Activated T-cell treated with anti-CD3 and anti-CD28 coated beads, Interleukin-2, amount 50 U/mL, for 4 hours (primary cell): ENCODE measurements at regions not wholly inside any gene's neighbourhood (a gene's known extent, or its start where the extent isn't known, plus 50 kb on each side); places are given as distances from the start of the nearest gene placed in this dataset.

Experiments used
- ATAC-seq, 2 donors: fragments of 200-7000 bp; cut with Tn5 transposase; one replicate each; pipeline ENCODE4 v1.10.0; 2021
- DNase-seq: peaks from one replicate; pipeline ENCODE4 v3.0.0-alpha.2; 2020
- H3K27me3 Mint-ChIP-seq: one replicate; pipeline ENCODE4 v1.8.0; 2021; ENCODE audit warnings: low read depth, mixed read lengths
- H3K36me3 Mint-ChIP-seq: one replicate; pipeline ENCODE4 v1.8.0; 2022; ENCODE audit warnings: mixed read lengths; ENCODE audit not compliant: insufficient read depth
- H3K4me1 Mint-ChIP-seq: one replicate; pipeline ENCODE4 v1.8.0; 2021; ENCODE audit warnings: low read depth, mixed read lengths
- H3K4me3 Mint-ChIP-seq: one replicate; pipeline ENCODE4 v1.8.0; 2021; ENCODE audit warnings: mild to moderate bottlenecking, moderate library complexity, mixed read lengths
- H3K9me3 Mint-ChIP-seq: one replicate; pipeline ENCODE4 v1.8.0; 2021; ENCODE audit warnings: mixed read lengths

DNA sequence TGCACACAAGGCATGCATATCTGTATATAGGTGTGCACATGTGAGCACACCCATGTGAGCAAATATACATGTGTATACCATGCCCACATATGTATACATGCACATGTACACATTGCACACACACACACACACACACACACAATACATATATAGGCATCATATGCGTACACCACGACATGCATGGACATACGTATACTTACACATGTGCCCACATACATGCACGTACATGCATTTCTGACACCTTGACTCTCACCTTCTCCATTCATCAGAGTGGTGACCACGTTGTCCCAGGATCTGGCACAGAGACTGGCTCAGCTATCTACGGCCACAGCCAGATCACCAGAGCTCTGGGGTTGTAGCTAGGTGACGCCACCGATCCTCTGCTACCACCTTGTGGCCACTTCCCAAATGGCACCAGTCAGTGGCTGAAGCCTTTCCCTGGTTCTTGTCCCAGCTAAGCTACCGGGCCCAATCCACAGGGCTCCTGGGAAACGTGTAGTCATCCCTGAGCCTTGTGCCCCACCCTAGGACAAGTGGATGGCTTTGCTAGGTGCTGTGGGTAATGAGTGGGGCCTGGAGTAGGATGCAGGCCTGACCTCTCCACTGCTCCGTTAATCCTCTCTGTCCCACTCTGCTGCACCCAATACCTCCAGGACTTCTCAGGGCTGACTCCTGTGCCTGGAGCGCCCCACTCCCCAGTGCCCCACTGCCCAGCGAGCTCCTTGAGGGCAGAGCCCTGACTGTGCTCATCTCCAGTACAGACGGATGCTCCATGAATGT, 194.4 kb downstream of the RGS3 start:
- Mint-ChIP-seq H3K4me1 (peaks cover 2% of the 10 kb centered on the region), H3K36me3 (no peaks in the 10 kb centered on the region), H3K27me3 (peaks cover 9% of the 10 kb centered on the region), H3K9me3 (no peaks in the 10 kb centered on the region), H3K4me3 (no peak overlapping the region)
- peak; percentile 90 to 92 for ATAC-seq
- peak; percentile 77 for DNase-seq

- peaks cover 9% of the 10 kb centered on the region for H3K27me3 Mint-ChIP-seq
- H3K9me3 Mint-ChIP-seq, result no peaks in the 10 kb centered on the region
- DNase-seq (no peak), ATAC-seq (no peak)
- peaks cover 2% of the 10 kb centered on the region for H3K4me1 Mint-ChIP-seq
- H3K4me3 Mint-ChIP-seq, result no peak overlapping the region
- H3K36me3 Mint-ChIP-seq, result no peaks in the 10 kb centered on the region
Observed at GRCh38 chr9:113658545-113658895, 195.0 kb downstream of the RGS3 start.

GRCh38 chr9:113659039-113659438, 195.5 kb downstream of the RGS3 start:
- Mint-ChIP-seq H3K36me3 (no peaks in the 10 kb centered on the region), H3K4me1 (peaks cover 2% of the 10 kb centered on the region), H3K4me3 (no peak overlapping the region), H3K27me3 (peaks cover 9% of the 10 kb centered on the region), H3K9me3 (no peaks in the 10 kb centered on the region)
- DNase-seq (no peak), ATAC-seq (no peak)

DNA sequence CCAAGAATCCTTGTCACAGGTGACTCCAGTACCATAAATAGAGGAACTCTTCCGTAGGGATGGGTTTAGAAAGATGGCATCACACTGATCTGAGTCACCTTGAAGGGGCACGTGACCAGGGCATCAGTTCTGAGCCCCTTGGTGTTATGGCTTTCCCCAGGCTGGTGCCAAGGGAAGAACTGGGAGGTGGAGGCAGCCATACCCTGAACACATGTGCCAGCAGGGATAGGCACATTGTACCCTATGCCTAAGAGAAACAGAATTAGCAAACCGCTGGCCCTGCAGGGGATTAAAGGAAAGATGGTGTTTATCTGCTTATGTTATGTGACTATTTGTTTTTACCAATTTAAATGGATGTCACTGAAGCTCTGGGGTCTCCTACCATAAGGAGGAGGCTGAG, 196.2 kb downstream of the RGS3 start:
- ATAC-seq (no peak), DNase-seq (no peak)
- Mint-ChIP-seq H3K36me3 (no peaks in the 10 kb centered on the region), H3K27me3 (peaks cover 9% of the 10 kb centered on the region), H3K4me1 (peaks cover 2% of the 10 kb centered on the region), H3K4me3 (no peak overlapping the region), H3K9me3 (no peaks in the 10 kb centered on the region)

GRCh38 chr9:113660196-113660595, 196.7 kb downstream of the RGS3 start:
- no peak for ATAC-seq
- peaks cover 2% of the 10 kb centered on the region for H3K4me1 Mint-ChIP-seq
- H3K27me3 Mint-ChIP-seq, result peaks cover 9% of the 10 kb centered on the region
- H3K36me3 Mint-ChIP-seq, result no peaks in the 10 kb centered on the region
- H3K9me3 Mint-ChIP-seq, result no peaks in the 10 kb centered on the region
- DNase-seq, result no peak
- H3K4me3 Mint-ChIP-seq, result no peak overlapping the region

DNA sequence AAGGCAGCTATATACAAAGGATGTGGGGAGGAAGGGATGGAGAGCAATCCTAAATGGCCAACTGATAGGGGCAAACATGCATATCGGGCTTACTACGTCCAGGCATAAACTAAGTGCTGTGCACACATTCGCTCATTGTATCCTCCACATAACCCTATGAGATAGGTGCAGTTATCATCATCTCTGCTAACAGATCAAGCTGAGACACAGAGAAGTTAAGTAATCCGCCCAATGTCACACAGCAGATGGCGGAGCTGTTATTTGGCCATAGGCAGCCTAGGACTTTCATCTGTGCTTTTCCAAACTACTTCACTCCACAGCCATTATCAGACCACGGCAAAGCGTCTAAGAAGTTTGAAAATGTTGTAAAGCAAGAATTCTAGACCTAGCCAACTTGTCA, 197.5 kb downstream of the RGS3 start:
- no peak overlapping the region for H3K4me3 Mint-ChIP-seq
- H3K4me1 Mint-ChIP-seq, result no peaks in the 10 kb centered on the region
- H3K36me3 Mint-ChIP-seq, result no peaks in the 10 kb centered on the region
- no peaks in the 10 kb centered on the region for H3K9me3 Mint-ChIP-seq
- ATAC-seq, result no peak
- H3K27me3 Mint-ChIP-seq, result peaks cover 9% of the 10 kb centered on the region
- DNase-seq, result no peak

DNA sequence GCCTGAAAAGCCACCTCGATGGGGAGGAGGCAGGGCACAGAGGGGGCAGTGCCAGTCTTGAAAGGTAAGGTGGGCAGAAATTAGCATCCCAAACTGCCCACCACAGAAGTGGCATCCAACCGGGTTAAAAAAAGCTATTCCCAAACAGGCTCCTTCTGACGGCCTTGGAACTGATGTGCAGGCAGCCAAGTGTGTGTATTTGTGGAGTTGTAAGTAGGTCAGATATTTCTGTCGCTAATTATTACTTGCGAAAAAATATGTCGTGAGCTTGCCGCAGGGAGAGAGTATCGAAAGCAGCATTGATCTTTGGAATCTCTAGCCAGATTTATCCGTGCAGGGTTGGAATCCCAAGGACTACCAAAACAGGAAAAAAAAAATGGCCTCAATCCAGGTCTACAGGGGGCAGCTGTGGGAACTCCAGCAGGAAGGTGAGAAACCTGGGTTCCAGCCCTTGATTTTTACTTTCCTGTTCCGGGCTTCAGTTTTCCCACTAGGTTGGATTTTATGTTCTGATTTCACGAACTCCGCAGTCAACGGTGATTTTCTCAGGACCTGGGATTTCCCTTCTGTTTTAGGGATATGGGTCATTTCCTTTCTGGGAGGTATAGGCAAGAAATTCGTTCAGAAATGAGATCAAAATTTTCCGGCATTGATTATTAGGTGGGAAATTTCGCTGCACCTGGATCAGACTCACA, 200.8 kb downstream of the RGS3 start:
- Mint-ChIP-seq H3K4me3 (no peak overlapping the region), H3K27me3 (peaks cover 10% of the 10 kb centered on the region), H3K9me3 (no peaks in the 10 kb centered on the region), H3K36me3 (no peaks in the 10 kb centered on the region), H3K4me1 (no peaks in the 10 kb centered on the region)
- DNase-seq, result no peak
- no peak for ATAC-seq

GRCh38 chr9:113665064-113665463, 201.5 kb downstream of the RGS3 start:
- ATAC-seq (no peak), DNase-seq (no peak)
- Mint-ChIP-seq H3K4me1 (no peaks in the 10 kb centered on the region), H3K27me3 (peaks cover 5% of the 10 kb centered on the region), H3K9me3 (no peaks in the 10 kb centered on the region), H3K36me3 (no peaks in the 10 kb centered on the region), H3K4me3 (no peak overlapping the region)

- no peak for DNase-seq
- Mint-ChIP-seq H3K4me1 (no peaks in the 10 kb centered on the region), H3K36me3 (no peaks in the 10 kb centered on the region), H3K27me3 (peaks cover 5% of the 10 kb centered on the region), H3K4me3 (no peak overlapping the region), H3K9me3 (no peaks in the 10 kb centered on the region)
- ATAC-seq, result no peak
Observed at GRCh38 chr9:113665756-113666155, 202.2 kb downstream of the RGS3 start.

DNA sequence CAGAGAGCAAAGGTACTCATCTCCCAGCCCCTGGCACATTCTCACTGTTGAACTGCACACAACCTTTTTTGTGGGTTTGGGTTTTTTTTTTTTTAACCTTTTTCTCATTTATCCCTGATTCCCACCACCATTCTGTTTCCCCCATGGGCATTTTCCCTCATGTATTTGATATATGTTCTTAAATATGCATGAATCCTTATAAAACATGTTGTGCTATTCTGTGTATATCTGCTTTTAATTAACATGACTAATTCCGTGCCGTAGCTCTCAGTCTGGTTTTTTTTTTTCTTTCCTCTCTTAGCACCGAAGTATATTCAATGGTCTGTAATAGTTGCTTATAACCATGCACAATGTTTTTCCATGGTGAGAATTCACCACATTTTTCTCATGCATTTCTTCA, 204.5 kb downstream of the RGS3 start:
- H3K4me3 Mint-ChIP-seq, result no peak overlapping the region
- DNase-seq (no peak), ATAC-seq (no peak)
- H3K27me3 Mint-ChIP-seq, result peaks cover 5% of the 10 kb centered on the region
- no peaks in the 10 kb centered on the region for H3K4me1 Mint-ChIP-seq
- no peaks in the 10 kb centered on the region for H3K9me3 Mint-ChIP-seq
- H3K36me3 Mint-ChIP-seq, result no peaks in the 10 kb centered on the region

DNA sequence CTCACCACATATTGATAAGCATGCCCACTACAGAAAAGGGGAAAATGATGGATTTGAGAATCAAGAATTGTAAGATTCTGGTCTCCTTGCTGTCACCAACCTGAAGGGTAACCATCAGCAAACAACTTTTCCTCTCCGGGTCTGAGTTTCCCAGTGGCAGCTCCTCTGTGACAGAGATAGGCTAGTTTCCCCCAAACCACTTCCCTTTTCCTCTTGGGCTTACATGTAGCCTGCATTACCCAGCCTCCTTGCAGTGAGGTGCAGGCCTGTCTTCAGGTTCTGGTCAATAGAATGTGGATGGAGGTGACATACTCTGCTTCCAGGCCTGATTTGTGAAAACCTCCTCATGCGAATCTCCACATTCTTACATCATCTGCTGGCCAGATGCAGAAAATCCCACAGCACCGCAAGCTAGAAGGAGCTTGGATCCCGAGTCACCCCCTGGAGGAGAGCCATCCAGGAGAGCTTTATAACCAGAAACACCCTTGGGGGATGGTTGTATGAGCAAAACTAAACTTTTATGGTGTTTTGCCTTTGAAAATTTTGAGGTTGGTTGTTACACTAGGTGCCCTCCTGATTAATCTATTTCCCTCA, 206.1 kb downstream of the RGS3 start:
- DNase-seq, result no peak
- H3K36me3 Mint-ChIP-seq, result no peaks in the 10 kb centered on the region
- H3K9me3 Mint-ChIP-seq, result no peaks in the 10 kb centered on the region
- no peak overlapping the region for H3K4me3 Mint-ChIP-seq
- H3K4me1 Mint-ChIP-seq, result no peaks in the 10 kb centered on the region
- peaks cover 13% of the 10 kb centered on the region for H3K27me3 Mint-ChIP-seq
- no peak for ATAC-seq

DNA sequence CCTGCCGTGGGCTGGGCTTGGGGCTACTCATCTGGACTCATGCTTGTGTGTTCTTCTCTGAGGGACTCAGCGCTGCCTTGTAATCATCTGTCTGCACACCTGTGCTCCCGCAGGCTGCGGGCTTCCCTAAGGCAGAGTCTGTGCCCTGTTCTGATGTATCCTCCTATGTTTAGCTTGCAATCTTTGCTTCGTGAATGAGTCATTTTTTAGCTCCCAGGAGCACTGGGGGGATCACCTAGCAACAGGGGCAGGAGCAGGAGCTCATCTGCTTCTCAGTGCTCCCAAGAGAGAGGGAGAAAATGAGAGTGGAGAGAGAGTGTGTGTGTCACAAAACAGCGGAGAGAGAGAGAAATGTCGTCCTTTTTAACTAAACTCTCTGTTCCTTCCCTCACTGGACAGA, 202.4 kb upstream of the ZNF618 start:
- H3K4me1 Mint-ChIP-seq, result no peaks in the 10 kb centered on the region
- ATAC-seq (no peak), DNase-seq (no peak)
- H3K4me3 Mint-ChIP-seq, result no peak overlapping the region
- no peaks in the 10 kb centered on the region for H3K9me3 Mint-ChIP-seq
- no peaks in the 10 kb centered on the region for H3K36me3 Mint-ChIP-seq
- peaks cover 33% of the 10 kb centered on the region for H3K27me3 Mint-ChIP-seq

GRCh38 chr9:113674436-113674835, 201.7 kb upstream of the ZNF618 start:
- ATAC-seq (no peak), DNase-seq (no peak)
- Mint-ChIP-seq H3K27me3 (peaks cover 40% of the 10 kb centered on the region), H3K36me3 (no peaks in the 10 kb centered on the region), H3K9me3 (no peaks in the 10 kb centered on the region), H3K4me1 (no peaks in the 10 kb centered on the region), H3K4me3 (no peak overlapping the region)

DNA sequence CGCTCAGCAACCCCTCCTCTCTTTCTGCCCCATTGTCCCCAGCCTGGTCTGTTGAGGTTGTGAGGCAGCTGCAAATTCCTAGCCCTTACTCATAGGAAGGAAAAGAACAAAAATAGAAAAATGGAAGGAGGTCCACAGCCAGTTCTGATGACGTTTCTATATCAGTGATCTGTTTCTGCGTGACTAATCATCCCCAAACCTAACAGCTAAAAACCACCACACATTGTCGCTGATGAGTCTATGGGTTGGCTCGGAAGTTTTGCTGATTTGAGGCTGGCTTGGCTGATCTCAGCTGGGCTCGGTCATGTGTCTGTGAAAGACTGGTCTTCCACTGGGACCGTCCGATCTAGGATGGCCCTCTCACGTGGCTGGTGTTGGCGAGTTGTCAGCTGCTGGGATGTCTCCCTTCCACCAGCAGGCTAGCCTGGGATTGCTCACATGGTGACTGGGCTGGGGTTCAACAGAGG, 200.6 kb upstream of the ZNF618 start:
- peaks cover 47% of the 10 kb centered on the region for H3K27me3 Mint-ChIP-seq
- no peaks in the 10 kb centered on the region for H3K9me3 Mint-ChIP-seq
- ATAC-seq (peak in 1 of 2 donors; percentile 35), DNase-seq (no peak)
- no peaks in the 10 kb centered on the region for H3K4me1 Mint-ChIP-seq
- no peaks in the 10 kb centered on the region for H3K36me3 Mint-ChIP-seq
- no peak overlapping the region for H3K4me3 Mint-ChIP-seq

GRCh38 chr9:113677057-113677456, 199.1 kb upstream of the ZNF618 start:
- H3K27me3 Mint-ChIP-seq, result peaks cover 55% of the 10 kb centered on the region
- no peaks in the 10 kb centered on the region for H3K4me1 Mint-ChIP-seq
- ATAC-seq, result no peak
- no peaks in the 10 kb centered on the region for H3K36me3 Mint-ChIP-seq
- no peak for DNase-seq
- H3K4me3 Mint-ChIP-seq, result no peak overlapping the region
- no peaks in the 10 kb centered on the region for H3K9me3 Mint-ChIP-seq
